ENCODE measurements at regions not wholly inside any gene's neighbourhood (a gene's known extent, or its start where the extent isn't known, plus 50 kb on each side); places are given as distances from the start of the nearest gene placed in this dataset.

DNA sequence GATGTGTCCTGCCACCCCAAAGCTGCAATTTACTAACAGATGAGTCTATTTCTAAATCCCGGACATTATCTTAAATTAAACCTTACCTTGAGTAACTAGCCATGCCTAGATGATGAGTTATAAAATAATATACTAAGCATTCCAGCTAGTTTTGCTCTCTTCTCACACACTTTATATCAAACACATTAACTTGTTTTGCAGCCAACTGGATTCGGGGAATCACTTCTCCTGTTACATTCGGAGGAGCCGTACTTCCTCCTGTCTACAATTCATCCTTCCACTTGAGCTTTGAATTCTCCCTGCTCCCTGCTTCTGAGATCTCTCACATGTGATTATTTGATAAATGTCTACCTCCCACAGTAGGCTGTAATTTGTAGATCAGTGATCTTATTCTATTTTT lies 420.1 kb downstream of the GJA1 start:
- H3K27ac ChIP-seq, result no peak overlapping the region
- no peak overlapping the region for H3K4me3 ChIP-seq
- H3K9me3 ChIP-seq, result no peaks in the 10 kb centered on the region
- TF ChIP-seq POLR2A (IDR thresholded peaks at IDR 0.05), result no peak
- no peak for TF ChIP-seq EP300 (IDR thresholded peaks at IDR 0.05)
- no peak for TF ChIP-seq POLR2AphosphoS5 (IDR thresholded peaks at IDR 0.05)
- TF ChIP-seq, protein P1, sequence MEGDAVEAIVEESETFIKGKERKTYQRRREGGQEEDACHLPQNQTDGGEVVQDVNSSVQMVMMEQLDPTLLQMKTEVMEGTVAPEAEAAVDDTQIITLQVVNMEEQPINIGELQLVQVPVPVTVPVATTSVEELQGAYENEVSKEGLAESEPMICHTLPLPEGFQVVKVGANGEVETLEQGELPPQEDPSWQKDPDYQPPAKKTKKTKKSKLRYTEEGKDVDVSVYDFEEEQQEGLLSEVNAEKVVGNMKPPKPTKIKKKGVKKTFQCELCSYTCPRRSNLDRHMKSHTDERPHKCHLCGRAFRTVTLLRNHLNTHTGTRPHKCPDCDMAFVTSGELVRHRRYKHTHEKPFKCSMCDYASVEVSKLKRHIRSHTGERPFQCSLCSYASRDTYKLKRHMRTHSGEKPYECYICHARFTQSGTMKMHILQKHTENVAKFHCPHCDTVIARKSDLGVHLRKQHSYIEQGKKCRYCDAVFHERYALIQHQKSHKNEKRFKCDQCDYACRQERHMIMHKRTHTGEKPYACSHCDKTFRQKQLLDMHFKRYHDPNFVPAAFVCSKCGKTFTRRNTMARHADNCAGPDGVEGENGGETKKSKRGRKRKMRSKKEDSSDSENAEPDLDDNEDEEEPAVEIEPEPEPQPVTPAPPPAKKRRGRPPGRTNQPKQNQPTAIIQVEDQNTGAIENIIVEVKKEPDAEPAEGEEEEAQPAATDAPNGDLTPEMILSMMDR (IDR thresholded peaks at IDR 0.05), result no peak
- no peaks in the 10 kb centered on the region for H3K4me1 ChIP-seq
- H3K27me3 ChIP-seq, result no peaks in the 10 kb centered on the region
- DNase-seq, result no peak
- 88 to 95% (median 92%) methylated on average over 4 of the region's 4 CpGs for WGBS, 5 donors
- H3K36me3 ChIP-seq, result no peaks in the 10 kb centered on the region
- intact Hi-C loops (cut with DNase I; ENCODE audit: low total_unique reads), result no loop called here

DNA sequence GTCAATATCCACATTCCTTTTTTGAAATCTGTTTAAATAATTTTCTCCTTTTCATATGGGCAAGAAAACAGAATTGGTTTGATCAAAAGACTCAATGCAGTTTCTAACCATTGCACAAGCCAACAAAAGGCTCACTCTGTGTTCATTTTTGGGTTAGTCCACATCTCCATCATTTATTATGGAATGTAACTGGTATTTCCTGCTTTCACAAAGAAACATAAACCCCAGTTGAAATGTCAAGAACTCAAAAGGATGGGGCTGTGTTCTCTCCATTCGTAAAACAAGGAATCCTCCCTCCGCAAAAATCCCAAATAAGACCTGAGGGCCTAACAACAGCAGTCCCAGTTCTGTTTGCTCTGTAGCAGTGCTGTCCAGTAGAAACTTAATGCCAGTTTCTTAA lies 420.9 kb downstream of the GJA1 start:
- no peaks in the 10 kb centered on the region for H3K9me3 ChIP-seq
- no peak overlapping the region for H3K4me3 ChIP-seq
- TF ChIP-seq EP300 (IDR thresholded peaks at IDR 0.05), result no peak
- TF ChIP-seq POLR2A (IDR thresholded peaks at IDR 0.05), result no peak
- no peak for TF ChIP-seq POLR2AphosphoS5 (IDR thresholded peaks at IDR 0.05)
- TF ChIP-seq, protein P1 (IDR thresholded peaks at IDR 0.05), result no peak
- no peaks in the 10 kb centered on the region for H3K36me3 ChIP-seq
- H3K27ac ChIP-seq, result no peak overlapping the region
- H3K27me3 ChIP-seq, result no peaks in the 10 kb centered on the region
- WGBS, 5 donors, result 69 to 87% (median 81%) methylated on average over 2 of the region's 2 CpGs
- intact Hi-C loops (cut with DNase I; ENCODE audit: low total_unique reads), result no loop called here
- DNase-seq, result no peak
- no peaks in the 10 kb centered on the region for H3K4me1 ChIP-seq

DNA sequence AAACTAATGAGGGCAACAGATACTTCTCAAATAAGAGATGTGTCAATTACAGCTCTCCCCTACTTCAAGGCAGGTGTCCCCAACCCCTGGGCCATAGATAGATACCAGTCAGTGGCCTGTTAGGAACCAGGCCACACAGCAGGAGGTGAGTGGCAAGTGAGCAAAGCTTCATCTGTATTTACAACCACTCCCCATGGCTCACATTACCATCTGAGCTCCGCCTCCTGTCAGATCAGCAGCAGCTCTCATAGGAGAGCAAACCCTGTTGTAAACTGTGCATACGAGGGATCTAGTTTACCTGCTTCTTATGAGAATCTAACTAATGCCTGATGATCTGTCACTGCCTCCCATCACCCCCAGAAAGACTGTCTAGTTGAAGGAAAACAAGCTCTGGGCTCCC lies 422.1 kb downstream of the GJA1 start:
- no peak overlapping the region for H3K4me3 ChIP-seq
- H3K36me3 ChIP-seq, result no peaks in the 10 kb centered on the region
- TF ChIP-seq EP300 (IDR thresholded peaks at IDR 0.05), result no peak
- no peaks in the 10 kb centered on the region for H3K9me3 ChIP-seq
- intact Hi-C loops (cut with DNase I; ENCODE audit: low total_unique reads), result no loop called here
- H3K27me3 ChIP-seq, result no peaks in the 10 kb centered on the region
- 64 to 79% (median 71%) methylated on average over 2 of the region's 2 CpGs for WGBS, 5 donors
- H3K27ac ChIP-seq, result no peak overlapping the region
- DNase-seq, result no peak
- H3K4me1 ChIP-seq, result no peaks in the 10 kb centered on the region

GRCh38 chr6:121858310-121858709 lies 422.9 kb downstream of the GJA1 start:
- Histone ChIP-seq H3K4me1 (no peaks in the 10 kb centered on the region), H3K27ac (no peak overlapping the region), H3K9me3 (no peaks in the 10 kb centered on the region), H3K36me3 (no peaks in the 10 kb centered on the region), H3K27me3 (no peaks in the 10 kb centered on the region), H3K4me3 (no peak overlapping the region)
- intact Hi-C loops (cut with DNase I; ENCODE audit: low total_unique reads), result no loop called here
- DNase-seq, result no peak
- TF ChIP-seq POLR2A (IDR thresholded peaks at IDR 0.05) (no peak), EP300 (IDR thresholded peaks at IDR 0.05) (no peak), POLR2AphosphoS5 (IDR thresholded peaks at IDR 0.05) (no peak)
- TF ChIP-seq, protein P1 (IDR thresholded peaks at IDR 0.05), result no peak
- 84 to 89% (median 88%) methylated on average over 4 of the region's 4 CpGs for WGBS, 5 donors

- H3K36me3 ChIP-seq, result no peaks in the 10 kb centered on the region
- WGBS, 5 donors, result 59 to 74% (median 63%) methylated on average over 1 of the region's 1 CpG
- TF ChIP-seq POLR2AphosphoS5 (IDR thresholded peaks at IDR 0.05) (no peak), EP300 (IDR thresholded peaks at IDR 0.05) (no peak), POLR2A (IDR thresholded peaks at IDR 0.05) (no peak)
- TF ChIP-seq, protein P1 (IDR thresholded peaks at IDR 0.05), result no peak
- no peaks in the 10 kb centered on the region for H3K9me3 ChIP-seq
- no peak for DNase-seq
- H3K4me3 ChIP-seq, result no peak overlapping the region
- H3K4me1 ChIP-seq, result no peaks in the 10 kb centered on the region
- no peak overlapping the region for H3K27ac ChIP-seq
- intact Hi-C loops (cut with DNase I; ENCODE audit: low total_unique reads), result no loop called here
- H3K27me3 ChIP-seq, result no peaks in the 10 kb centered on the region
These were observed 423.5 kb downstream of the GJA1 start for GRCh38 chr6:121858986-121859385.

Data from stomach (tissue), 8 donors.